ENCODE measurements at regions not wholly inside any gene's neighbourhood (a gene's known extent, or its start where the extent isn't known, plus 50 kb on each side); places are given as distances from the start of the nearest gene placed in this dataset.
"Not testable (repeated sequence)": the region's sequence is repeated elsewhere in the genome, so short reads cannot be mapped to it uniquely, and the experiment has no call there.

DNA sequence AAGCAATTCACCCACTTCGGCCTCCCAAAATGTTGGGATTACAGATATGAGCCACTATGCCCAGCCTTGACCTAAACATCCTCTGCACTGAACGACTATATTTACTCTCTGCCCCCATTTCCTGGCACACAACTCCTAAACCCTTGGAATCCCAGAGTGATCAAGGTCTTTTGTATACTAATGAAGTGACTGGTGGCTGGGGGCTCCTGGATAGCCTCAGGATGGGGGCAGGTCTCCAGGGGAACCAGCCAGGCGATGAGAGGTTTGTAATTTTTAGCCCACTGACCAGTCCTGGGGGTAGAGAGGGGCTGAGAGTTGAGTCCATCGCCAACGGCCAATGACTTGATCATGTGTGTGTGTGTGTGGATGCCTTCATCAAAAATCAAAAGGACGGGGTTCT, 71.1 kb downstream of the FAM50B start:
- H3K9me3 ChIP-seq: no peaks in the 10 kb centered on the region
- 81 to 82% methylated on average over 6 of the region's 6 CpGs for WGBS, 2 donors
- H3K4me3 ChIP-seq: no peak overlapping the region
- peaks cover 0 to 8% (median 0%) of the 10 kb centered on the region in 4 donors for H3K4me1 ChIP-seq
- DNase-seq: no peak
- no peaks in the 10 kb centered on the region for H3K27me3 ChIP-seq
- TF ChIP-seq EP300 (IDR thresholded peaks at IDR 0.05) (no peak), POLR2AphosphoS5 (IDR thresholded peaks at IDR 0.05) (no peak), POLR2A (IDR thresholded peaks at IDR 0.05) (no peak)
- TF ChIP-seq, protein P1, sequence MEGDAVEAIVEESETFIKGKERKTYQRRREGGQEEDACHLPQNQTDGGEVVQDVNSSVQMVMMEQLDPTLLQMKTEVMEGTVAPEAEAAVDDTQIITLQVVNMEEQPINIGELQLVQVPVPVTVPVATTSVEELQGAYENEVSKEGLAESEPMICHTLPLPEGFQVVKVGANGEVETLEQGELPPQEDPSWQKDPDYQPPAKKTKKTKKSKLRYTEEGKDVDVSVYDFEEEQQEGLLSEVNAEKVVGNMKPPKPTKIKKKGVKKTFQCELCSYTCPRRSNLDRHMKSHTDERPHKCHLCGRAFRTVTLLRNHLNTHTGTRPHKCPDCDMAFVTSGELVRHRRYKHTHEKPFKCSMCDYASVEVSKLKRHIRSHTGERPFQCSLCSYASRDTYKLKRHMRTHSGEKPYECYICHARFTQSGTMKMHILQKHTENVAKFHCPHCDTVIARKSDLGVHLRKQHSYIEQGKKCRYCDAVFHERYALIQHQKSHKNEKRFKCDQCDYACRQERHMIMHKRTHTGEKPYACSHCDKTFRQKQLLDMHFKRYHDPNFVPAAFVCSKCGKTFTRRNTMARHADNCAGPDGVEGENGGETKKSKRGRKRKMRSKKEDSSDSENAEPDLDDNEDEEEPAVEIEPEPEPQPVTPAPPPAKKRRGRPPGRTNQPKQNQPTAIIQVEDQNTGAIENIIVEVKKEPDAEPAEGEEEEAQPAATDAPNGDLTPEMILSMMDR (IDR thresholded peaks at IDR 0.05): no peak
- no peak for ATAC-seq (ENCODE audit: low FRiP score in 2 of 2)
- no peaks in the 10 kb centered on the region for H3K36me3 ChIP-seq
- peak overlapping the region in 1 of 4 donors; percentile 67 for H3K27ac ChIP-seq

DNA sequence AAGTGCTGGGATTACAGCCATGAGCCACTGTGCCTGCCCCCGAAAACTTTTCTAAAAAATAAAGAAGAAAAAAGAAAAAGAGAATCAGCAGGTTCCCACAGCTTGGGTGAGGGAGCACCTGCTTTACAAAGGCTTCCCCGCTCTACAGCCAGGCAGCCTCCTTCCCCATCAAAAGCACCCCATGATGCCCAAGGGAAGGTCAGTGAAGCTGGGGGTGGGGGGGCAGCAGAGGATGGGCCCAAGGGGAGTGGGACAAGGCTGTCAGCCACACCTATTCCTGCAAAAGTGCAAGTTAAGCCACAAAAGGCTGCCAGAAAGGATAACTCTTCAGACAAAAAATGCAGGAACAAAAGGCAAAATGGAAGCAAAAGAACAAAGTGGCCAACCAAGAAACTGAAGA, 72.5 kb downstream of the FAM50B start:
- ATAC-seq (ENCODE audit: low FRiP score in 2 of 2) (no peak), DNase-seq (no peak)
- no peaks in the 10 kb centered on the region for H3K36me3 ChIP-seq
- TF ChIP-seq EP300 (IDR thresholded peaks at IDR 0.05) (no peak), POLR2AphosphoS5 (IDR thresholded peaks at IDR 0.05) (no peak), POLR2A (IDR thresholded peaks at IDR 0.05) (no peak)
- TF ChIP-seq, protein P1 (IDR thresholded peaks at IDR 0.05): no peak
- WGBS, 2 donors: 91 to 97% methylated on average over 2 of the region's 2 CpGs
- no peaks in the 10 kb centered on the region for H3K27me3 ChIP-seq
- peaks cover 0 to 8% (median 0%) of the 10 kb centered on the region in 4 donors for H3K4me1 ChIP-seq
- H3K4me3 ChIP-seq: no peak overlapping the region
- H3K9me3 ChIP-seq: no peaks in the 10 kb centered on the region
- H3K27ac ChIP-seq: no peak overlapping the region

DNA sequence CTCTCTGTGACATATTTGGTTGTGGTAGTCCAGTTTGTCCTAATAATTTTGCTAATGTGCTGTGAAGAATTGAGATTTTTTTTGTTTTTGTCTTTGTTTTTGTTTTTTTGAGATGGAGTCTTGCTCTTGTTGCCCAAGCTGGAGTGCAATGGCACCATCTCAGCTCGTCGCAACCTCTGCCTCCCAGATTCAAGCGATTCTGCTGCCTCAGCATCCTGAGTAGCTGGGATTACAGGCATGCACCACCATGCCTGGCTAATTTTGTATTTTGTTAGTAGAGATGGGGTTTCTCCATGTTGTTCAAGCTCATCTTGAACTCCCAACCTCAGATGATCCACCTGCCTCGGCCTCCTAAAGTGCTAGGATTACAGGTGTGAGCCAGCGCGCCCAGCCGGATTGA, 73.4 kb downstream of the FAM50B start:
- not testable (repeated sequence) for ATAC-seq (ENCODE audit: low FRiP score in 2 of 2); H3K36me3 ChIP-seq; H3K9me3 ChIP-seq; H3K4me3 ChIP-seq; H3K27me3 ChIP-seq; H3K27ac ChIP-seq; H3K4me1 ChIP-seq; DNase-seq
- 97 to 99% methylated on average over 7 of the region's 7 CpGs for WGBS, 2 donors

DNA sequence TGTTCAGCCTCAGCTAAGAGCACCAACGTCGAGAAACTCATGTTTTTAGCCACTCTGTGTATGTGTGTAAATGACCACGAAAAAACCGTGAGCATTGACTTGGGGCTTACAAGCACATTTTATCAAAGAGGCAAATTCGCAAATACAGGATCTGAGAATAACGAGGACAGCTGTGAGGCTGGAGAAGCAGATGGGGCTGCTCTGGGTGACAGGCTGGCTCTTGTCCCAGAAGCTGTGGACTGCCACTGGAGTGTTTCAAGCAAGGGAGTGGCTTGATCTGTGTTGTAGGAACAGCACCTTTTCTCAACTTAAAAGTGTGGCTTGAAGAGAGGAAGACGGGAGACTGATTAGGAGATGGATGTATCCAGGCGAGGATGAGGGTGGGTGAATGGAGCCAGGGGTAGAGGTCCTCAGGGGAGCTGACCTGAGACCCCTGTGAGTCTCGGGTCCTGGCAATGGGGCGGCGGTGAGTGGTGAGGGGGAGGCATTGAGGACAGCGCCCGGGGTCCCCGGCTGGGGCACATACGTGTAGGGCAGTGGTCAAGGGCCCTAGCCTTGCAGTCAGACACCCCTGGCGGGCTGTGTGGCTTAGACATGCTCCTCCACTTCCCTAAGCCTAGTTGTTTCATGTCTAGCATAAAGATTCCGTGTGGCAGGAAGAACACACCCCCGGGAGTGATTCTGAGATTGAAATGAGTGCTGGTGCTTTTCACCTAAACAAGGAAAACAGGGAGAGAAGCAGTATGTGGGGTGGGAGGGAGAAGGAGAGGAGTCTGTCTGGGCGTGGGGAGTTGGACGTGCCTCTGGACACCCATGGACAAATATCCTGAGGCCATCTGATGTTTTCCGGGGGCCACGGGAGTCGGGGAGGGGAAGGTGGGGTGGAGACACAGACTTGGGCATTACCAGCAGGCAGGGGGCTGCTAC, 76.3 kb downstream of the FAM50B start:
- ATAC-seq (ENCODE audit: low FRiP score in 2 of 2): peak; percentile 15 to 34
- H3K27ac ChIP-seq, H3K9me3 ChIP-seq, H3K4me1 ChIP-seq, H3K4me3 ChIP-seq, H3K36me3 ChIP-seq, H3K27me3 ChIP-seq: not testable (repeated sequence)
- DNase-seq: peak in 1 of 2 donors; percentile 43
- WGBS, 2 donors: 62 to 68% methylated on average over 23 of the region's 23 CpGs

DNA sequence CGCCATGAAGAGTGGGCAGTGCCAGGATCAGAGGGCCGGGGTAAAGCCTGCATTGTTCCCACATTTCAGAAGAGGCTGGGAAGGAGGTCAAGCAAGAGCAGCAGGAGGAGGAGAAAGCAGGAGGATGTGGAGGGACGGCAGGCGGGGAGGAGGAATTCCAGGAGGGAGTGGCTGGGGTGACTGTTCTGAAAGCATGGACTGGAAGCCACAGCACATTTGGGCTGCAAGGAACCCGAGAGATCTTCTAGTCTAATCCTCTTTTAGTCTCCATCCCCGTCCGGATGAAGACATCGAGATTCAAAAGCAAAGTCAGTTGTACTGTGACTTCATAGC, 76.9 kb downstream of the FAM50B start:
- whole genome bisulfite sequencing, 2 donors: 67 to 77% methylated on average over 6 to 8 of the region's 8 CpGs
- H3K36me3 ChIP-seq: no peaks in the 10 kb centered on the region
- H3K4me3 ChIP-seq: no peak overlapping the region
- no peak for TF ChIP-seq EP300 (IDR thresholded peaks at IDR 0.05)
- TF ChIP-seq POLR2AphosphoS5 (IDR thresholded peaks at IDR 0.05): no peak
- TF ChIP-seq POLR2A (IDR thresholded peaks at IDR 0.05): no peak
- ATAC-seq (ENCODE audit: low FRiP score in 2 of 2) (peak; percentile 12 to 71), DNase-seq (no peak)
- no peaks in the 10 kb centered on the region for H3K27me3 ChIP-seq
- H3K4me1 ChIP-seq: no peaks in the 10 kb centered on the region
- H3K27ac ChIP-seq: no peak overlapping the region
- H3K9me3 ChIP-seq: no peaks in the 10 kb centered on the region

DNA sequence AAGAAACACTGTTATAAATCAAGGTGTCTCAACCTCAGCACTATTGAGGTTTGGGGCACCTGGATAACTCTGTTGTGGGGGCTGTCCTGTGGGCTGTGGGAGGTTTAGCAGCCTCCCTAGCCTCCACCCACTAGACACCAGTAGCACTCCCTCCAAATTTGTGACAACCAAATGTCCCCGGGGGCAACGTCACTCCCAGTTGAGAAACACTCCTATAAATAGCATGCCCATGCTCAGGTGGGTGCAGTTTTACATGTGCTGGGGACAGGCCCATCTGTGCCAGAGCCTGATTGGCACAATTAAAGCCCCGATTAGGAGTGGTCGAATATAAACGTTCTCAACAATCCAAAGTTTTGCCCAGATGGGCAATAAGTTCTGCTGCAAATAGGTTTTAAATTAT, 78.9 kb downstream of the FAM50B start:
- TF ChIP-seq POLR2AphosphoS5 (IDR thresholded peaks at IDR 0.05): no peak
- no peak for TF ChIP-seq POLR2A (IDR thresholded peaks at IDR 0.05)
- TF ChIP-seq, protein P1 (IDR thresholded peaks at IDR 0.05): no peak
- no peak for TF ChIP-seq EP300 (IDR thresholded peaks at IDR 0.05)
- Histone ChIP-seq H3K27ac (no peak overlapping the region), H3K36me3 (no peaks in the 10 kb centered on the region), H3K9me3 (no peaks in the 10 kb centered on the region), H3K4me3 (no peak overlapping the region), H3K27me3 (no peaks in the 10 kb centered on the region), H3K4me1 (no peaks in the 10 kb centered on the region)
- WGBS, 2 donors: 56 to 95% methylated on average over 3 to 5 of the region's 5 CpGs
- ATAC-seq (ENCODE audit: low FRiP score in 2 of 2): no peak
- no peak for DNase-seq

Measured in upper lobe of left lung (tissue), 6 donors.